ENCODE measurements at regions not wholly inside any gene's neighbourhood (a gene's known extent, or its start where the extent isn't known, plus 50 kb on each side); places are given as distances from the start of the nearest gene placed in this dataset.

- no peak overlapping the region for H4K91ac ChIP-seq (ENCODE audit: insufficient read depth, low read depth, low read length)
- no peak overlapping the region for H3K27ac ChIP-seq (ENCODE audit: insufficient read depth, low read length)
- no peak overlapping the region for H3K23ac ChIP-seq (ENCODE audit: low read depth, low read length)
- no peak overlapping the region for H3K18ac ChIP-seq (ENCODE audit: low read depth, low read length)
- H2BK120ac ChIP-seq (ENCODE audit: low read depth, low read length) = no peak overlapping the region
- H3K4me2 ChIP-seq (ENCODE audit: low read depth, low read length) = no peak overlapping the region
- no peak overlapping the region for H3K14ac ChIP-seq (replicated peaks; ENCODE audit: low read depth, low read length)
- H4K5ac ChIP-seq (ENCODE audit: low read depth, low read length) = no peak overlapping the region
- no peak overlapping the region for H2AK9ac ChIP-seq (replicated peaks; ENCODE audit: low read depth, low read length, poor library complexity)
- no peak overlapping the region for H2AK5ac ChIP-seq (ENCODE audit: low read depth, low read length)
- WGBS, 2 experiments (ENCODE audit: extremely low coverage in 2 of 2, insufficient read length in 1 of 2) = 8% methylated on average over 2 of the region's 4 CpGs; no CpG with 5 or more reads in 1 of the 2 experiments
- no TSS peak for BruUV-seq (replicated peaks)
- H4K20me1 ChIP-seq (ENCODE audit: insufficient read depth, low read length) = no peaks in the 10 kb centered on the region
- no peak overlapping the region for H4K8ac ChIP-seq (ENCODE audit: low read depth in 2 of 2, low read length in 2 of 2)
- DNase-seq = no peak
- no peaks in the 10 kb centered on the region for H3K36me3 ChIP-seq (ENCODE audit: control insufficient read depth, insufficient read depth, low read length)
- H3K56ac ChIP-seq (ENCODE audit: extremely low read depth, insufficient read depth, low read length) = no peak overlapping the region
- H3K79me1 ChIP-seq (ENCODE audit: low read depth in 1 of 2, low read length in 2 of 2) = no peaks in the 10 kb centered on the region
- H2BK20ac ChIP-seq (ENCODE audit: low read depth, low read length) = no peak overlapping the region
- in situ Hi-C loops (cut with MboI; ENCODE audit: low sequenced_read_pairs) (no loop called here), dilution Hi-C loops (cut with HindIII; ENCODE audit: low sequenced_read_pairs, unreplicated experiment) (no loop called here), intact Hi-C loops (cut with micrococcal nuclease) (no loop called here)
- no peak overlapping the region for H3K4ac ChIP-seq (ENCODE audit: low read depth, low read length)
- H3K4me1 ChIP-seq (ENCODE audit: control insufficient read depth, insufficient read depth, low read length) = no peaks in the 10 kb centered on the region
- no peak overlapping the region for H3K4me3 ChIP-seq (ENCODE audit: insufficient read depth, low read depth, low read length)
- no peaks in the 10 kb centered on the region for H3K9me1 ChIP-seq (ENCODE audit: insufficient read depth, low read length)
- peaks cover 13% of the 10 kb centered on the region for H3K9me3 ChIP-seq (ENCODE audit: control insufficient read depth, insufficient read depth, low read length)
- CTCF ChIA-PET = no interaction called here
- TF ChIP-seq ELK1 (IDR thresholded peaks at IDR 0.05; ENCODE audit: borderline replicate concordance, low read depth, low read length) (no peak), SMC3 (IDR thresholded peaks at IDR 0.05; ENCODE audit: low read depth, low read length) (no peak), MXI1 (IDR thresholded peaks at IDR 0.05; ENCODE audit: borderline replicate concordance, low read depth, low read length) (no peak), NFE2L2 (IDR thresholded peaks at IDR 0.05; ENCODE audit: low read depth, low read length) (no peak), CEBPB (IDR thresholded peaks at IDR 0.05; ENCODE audit: low read depth, low read length) (no peak), BHLHE40 (IDR thresholded peaks at IDR 0.05; ENCODE audit: low read depth, low read length) (no peak), MAZ (IDR thresholded peaks at IDR 0.05; ENCODE audit: borderline replicate concordance, low read depth, low read length) (no peak), CTCF (conservative IDR thresholded peaks at IDR 0.05; ENCODE audit: low read depth, low read length) (no peak)
- POLR2A ChIA-PET (ENCODE audit: unreplicated experiment) = no interaction called here
- H3K27me3 ChIP-seq (ENCODE audit: control insufficient read depth, insufficient read depth, low read length) = no peaks in the 10 kb centered on the region
- no peak overlapping the region for H2BK5ac ChIP-seq (ENCODE audit: low read depth, low read length, poor library complexity, severe bottlenecking)
- H3K9ac ChIP-seq (ENCODE audit: low read depth, low read length) = no peak overlapping the region
- H2AFZ ChIP-seq (replicated peaks; ENCODE audit: low read length, poor library complexity) = no peak overlapping the region
- H2BK15ac ChIP-seq (ENCODE audit: low read depth, low read length) = no peak overlapping the region
- ATAC-seq (ENCODE audit: low read depth) = no peak
Observed at GRCh38 chr9:12314589-12314988, 378.6 kb upstream of the TYRP1 start.

Data from IMR-90 (cell line).